Progenitor cell of endocrine pancreas (in vitro differentiated cells): ENCODE measurements at regions not wholly inside any gene's neighbourhood (a gene's known extent, or its start where the extent isn't known, plus 50 kb on each side); places are given as distances from the start of the nearest gene placed in this dataset.

Experiments used
- DNase-seq: peaks from one replicate; pipeline ENCODE4 v3.0.0; 2021; ENCODE audit warnings: low spot score; ENCODE audit not compliant: unreplicated experiment
- H3K27ac Mint-ChIP-seq: 2 replicates; pipeline ENCODE4 v1.8.0; 2021; ENCODE audit warnings: mild to moderate bottlenecking, moderate library complexity, mixed read lengths
- H3K27me3 Mint-ChIP-seq: 2 replicates; pipeline ENCODE4 v1.8.0; 2021; ENCODE audit warnings: mixed read lengths
- H3K36me3 Mint-ChIP-seq: 2 replicates; pipeline ENCODE4 v1.8.0; 2022; ENCODE audit warnings: mixed read lengths; ENCODE audit not compliant: insufficient read depth
- H3K4me1 Mint-ChIP-seq: 2 replicates; pipeline ENCODE4 v1.8.0; 2021; ENCODE audit warnings: low read depth, mixed read lengths
- H3K4me3 Mint-ChIP-seq: 2 replicates; pipeline ENCODE4 v1.8.0; 2021; ENCODE audit warnings: low read depth, mild to moderate bottlenecking, moderate library complexity, mixed read lengths
- H3K9me3 Mint-ChIP-seq: 2 replicates; pipeline ENCODE4 v1.8.0; 2021; ENCODE audit warnings: low read depth, mixed read lengths
- TF ChIP-seq, protein P1 (sequence below): fragments of 200-600 bp; sonication (generic); IDR thresholded peaks from one replicate; pipeline ENCODE4 v1.5.0; 2021; ENCODE audit warnings: antibody characterized with exemption, mild to moderate bottlenecking; ENCODE audit not compliant: unreplicated experiment

DNA sequence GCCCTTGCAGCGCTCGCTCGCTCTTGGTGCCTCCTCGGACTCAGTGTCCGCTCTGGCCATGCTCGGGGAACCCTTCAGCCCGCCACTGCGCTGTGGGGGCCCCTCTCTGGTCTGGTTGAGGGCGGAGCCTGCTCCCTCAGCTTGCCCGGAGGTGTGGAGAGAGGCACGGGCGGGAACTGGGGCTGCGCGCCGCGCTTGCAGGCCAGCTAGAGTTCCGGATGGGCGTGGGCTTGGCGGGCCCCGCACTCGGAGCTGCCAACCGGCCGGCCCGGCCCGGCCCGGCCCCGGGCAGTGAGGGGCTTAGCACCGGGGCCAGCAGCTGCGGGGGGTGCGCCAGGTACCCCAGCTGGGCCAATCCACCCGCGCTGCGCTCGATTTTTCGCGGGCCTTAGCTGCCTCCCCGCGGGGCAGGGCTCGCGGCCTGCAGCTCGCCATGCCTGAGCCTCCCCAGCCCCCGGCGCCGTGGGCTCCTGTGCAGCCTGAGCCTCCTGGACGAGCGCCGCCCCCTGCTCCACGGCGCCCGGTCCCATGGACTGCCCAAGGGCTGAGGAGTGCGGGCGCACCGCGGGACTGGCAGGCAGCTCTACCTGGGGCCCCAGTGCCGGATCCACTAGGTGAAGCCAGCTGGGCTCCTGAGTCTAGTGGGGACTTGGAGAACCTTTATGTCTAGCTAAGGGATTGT, 217.0 kb upstream of the PKN2 start:
- no peak for DNase-seq
- no peaks in the 10 kb centered on the region for H3K4me1 Mint-ChIP-seq

DNA sequence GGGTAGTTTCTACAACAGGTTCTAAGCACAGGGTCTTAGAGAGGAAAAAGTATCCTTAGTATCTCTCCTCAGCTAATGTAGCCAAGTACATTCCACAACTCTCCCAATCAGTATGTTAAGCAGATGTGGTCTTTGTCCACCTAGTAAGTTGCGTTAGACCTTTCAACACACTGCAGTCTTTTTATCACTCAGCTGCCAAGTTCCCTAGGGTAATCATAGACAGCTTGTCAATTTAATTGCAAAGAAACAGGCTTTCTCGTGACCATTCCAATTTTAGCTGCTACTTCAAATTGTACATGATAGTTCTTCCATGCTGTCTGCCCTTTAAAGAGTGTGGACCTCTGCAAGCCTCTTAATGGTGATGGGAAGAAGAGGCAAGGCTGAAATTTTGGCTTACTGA, 211.8 kb upstream of the PKN2 start:
- Mint-ChIP-seq H3K9me3 (no peaks in the 10 kb centered on the region), H3K27ac (no peak overlapping the region), H3K4me1 (no peaks in the 10 kb centered on the region), H3K27me3 (no peaks in the 10 kb centered on the region), H3K4me3 (no peak overlapping the region), H3K36me3 (no peaks in the 10 kb centered on the region)
- TF ChIP-seq, protein P1, sequence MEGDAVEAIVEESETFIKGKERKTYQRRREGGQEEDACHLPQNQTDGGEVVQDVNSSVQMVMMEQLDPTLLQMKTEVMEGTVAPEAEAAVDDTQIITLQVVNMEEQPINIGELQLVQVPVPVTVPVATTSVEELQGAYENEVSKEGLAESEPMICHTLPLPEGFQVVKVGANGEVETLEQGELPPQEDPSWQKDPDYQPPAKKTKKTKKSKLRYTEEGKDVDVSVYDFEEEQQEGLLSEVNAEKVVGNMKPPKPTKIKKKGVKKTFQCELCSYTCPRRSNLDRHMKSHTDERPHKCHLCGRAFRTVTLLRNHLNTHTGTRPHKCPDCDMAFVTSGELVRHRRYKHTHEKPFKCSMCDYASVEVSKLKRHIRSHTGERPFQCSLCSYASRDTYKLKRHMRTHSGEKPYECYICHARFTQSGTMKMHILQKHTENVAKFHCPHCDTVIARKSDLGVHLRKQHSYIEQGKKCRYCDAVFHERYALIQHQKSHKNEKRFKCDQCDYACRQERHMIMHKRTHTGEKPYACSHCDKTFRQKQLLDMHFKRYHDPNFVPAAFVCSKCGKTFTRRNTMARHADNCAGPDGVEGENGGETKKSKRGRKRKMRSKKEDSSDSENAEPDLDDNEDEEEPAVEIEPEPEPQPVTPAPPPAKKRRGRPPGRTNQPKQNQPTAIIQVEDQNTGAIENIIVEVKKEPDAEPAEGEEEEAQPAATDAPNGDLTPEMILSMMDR = no peak
- no peak for DNase-seq

More for the DNA sequence above, 217.0 kb upstream of the PKN2 start:
- Mint-ChIP-seq H3K27me3 (peaks cover 24% of the 10 kb centered on the region), H3K36me3 (no peaks in the 10 kb centered on the region), H3K4me3 (no peak overlapping the region), H3K9me3 (no peaks in the 10 kb centered on the region), H3K27ac (no peak overlapping the region)
- TF ChIP-seq, protein P1 = no peak

DNA sequence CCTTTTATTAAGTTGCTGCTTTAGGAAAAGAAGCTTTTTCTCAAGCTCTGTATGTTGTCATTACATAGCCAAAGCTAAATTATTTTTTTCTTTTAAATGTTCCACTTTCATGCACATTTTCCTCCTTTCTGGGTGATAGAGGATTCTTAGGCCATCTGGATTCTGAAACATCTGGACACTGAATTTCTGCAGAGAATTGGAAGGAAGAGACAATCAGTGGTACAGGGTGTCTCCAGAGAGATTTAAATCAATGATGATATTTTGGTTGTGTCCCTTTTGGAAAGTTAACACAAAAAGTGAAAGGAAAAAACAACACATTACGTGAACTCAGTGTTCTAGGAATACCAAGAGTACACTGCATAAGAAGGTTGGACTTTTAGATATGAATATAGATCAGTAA, 211.4 kb upstream of the PKN2 start:
- no peaks in the 10 kb centered on the region for H3K36me3 Mint-ChIP-seq
- no peak overlapping the region for H3K27ac Mint-ChIP-seq
- no peaks in the 10 kb centered on the region for H3K4me1 Mint-ChIP-seq
- TF ChIP-seq, protein P1 = no peak
- no peak for DNase-seq
- no peaks in the 10 kb centered on the region for H3K9me3 Mint-ChIP-seq
- no peak overlapping the region for H3K4me3 Mint-ChIP-seq
- H3K27me3 Mint-ChIP-seq = no peaks in the 10 kb centered on the region

DNA sequence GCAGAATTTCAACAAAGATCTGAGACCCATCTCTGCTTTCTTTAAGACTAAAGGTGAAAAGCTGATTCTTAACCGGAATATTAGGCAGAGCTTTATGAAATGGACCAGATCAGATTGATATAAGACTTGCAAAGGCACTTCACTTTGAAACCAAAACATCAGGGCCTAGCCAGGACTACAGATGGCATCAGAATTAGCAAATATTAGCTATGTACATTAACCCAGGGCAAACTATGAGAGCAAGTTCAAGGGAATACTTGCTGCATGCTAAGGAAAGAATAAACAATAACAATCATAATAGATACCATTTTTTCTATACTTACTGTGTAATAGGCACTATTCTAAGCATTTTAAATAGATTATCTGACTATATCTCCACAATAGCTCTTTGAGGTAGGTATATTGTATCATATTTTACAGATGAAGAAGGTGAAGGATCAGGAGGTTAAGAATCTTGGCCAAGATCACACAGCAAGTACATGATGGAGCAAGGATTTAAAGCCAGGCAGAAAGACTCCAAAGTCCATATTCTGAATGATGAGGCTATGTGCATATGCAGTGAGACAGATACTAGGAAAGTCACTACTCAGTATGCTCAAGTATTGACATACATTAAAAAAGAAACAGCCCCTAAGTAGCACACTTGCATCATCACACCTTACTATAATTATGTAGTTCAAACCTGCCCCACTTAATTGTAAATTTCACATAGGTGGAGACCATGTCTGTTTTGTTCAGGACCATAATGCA, 209.3 kb upstream of the PKN2 start:
- H3K9me3 Mint-ChIP-seq = no peaks in the 10 kb centered on the region
- H3K27ac Mint-ChIP-seq = no peak overlapping the region
- H3K36me3 Mint-ChIP-seq = no peaks in the 10 kb centered on the region
- no peak overlapping the region for H3K4me3 Mint-ChIP-seq
- TF ChIP-seq, protein P1 = no peak
- no peaks in the 10 kb centered on the region for H3K27me3 Mint-ChIP-seq
- H3K4me1 Mint-ChIP-seq = no peaks in the 10 kb centered on the region
- DNase-seq = no peak

DNA sequence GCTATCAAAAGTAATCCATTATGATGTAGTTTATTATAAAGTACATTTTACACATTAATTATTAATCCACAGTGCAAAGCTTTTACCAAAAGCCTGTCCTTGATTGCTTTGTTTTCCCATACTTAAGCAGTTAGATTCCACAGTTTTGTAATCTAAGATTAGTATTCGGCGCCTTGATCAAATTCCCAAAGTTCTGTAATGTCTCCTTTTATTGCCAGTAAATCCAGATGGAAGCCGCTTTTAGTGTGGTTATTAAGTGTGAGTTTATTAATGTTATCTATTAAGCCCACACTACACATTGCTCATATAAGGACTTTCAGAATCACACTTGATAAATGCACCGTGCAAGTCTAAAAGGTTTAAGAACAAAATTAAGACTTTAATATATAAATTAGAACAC, 199.2 kb upstream of the PKN2 start:
- no peak for DNase-seq
- Mint-ChIP-seq H3K27me3 (peaks cover 7% of the 10 kb centered on the region), H3K36me3 (no peaks in the 10 kb centered on the region), H3K4me1 (no peaks in the 10 kb centered on the region), H3K9me3 (no peaks in the 10 kb centered on the region), H3K27ac (no peak overlapping the region), H3K4me3 (no peak overlapping the region)
- TF ChIP-seq, protein P1 = no peak
